ENCODE measurements at regions not wholly inside any gene's neighbourhood (a gene's known extent, or its start where the extent isn't known, plus 50 kb on each side); places are given as distances from the start of the nearest gene placed in this dataset.

DNA sequence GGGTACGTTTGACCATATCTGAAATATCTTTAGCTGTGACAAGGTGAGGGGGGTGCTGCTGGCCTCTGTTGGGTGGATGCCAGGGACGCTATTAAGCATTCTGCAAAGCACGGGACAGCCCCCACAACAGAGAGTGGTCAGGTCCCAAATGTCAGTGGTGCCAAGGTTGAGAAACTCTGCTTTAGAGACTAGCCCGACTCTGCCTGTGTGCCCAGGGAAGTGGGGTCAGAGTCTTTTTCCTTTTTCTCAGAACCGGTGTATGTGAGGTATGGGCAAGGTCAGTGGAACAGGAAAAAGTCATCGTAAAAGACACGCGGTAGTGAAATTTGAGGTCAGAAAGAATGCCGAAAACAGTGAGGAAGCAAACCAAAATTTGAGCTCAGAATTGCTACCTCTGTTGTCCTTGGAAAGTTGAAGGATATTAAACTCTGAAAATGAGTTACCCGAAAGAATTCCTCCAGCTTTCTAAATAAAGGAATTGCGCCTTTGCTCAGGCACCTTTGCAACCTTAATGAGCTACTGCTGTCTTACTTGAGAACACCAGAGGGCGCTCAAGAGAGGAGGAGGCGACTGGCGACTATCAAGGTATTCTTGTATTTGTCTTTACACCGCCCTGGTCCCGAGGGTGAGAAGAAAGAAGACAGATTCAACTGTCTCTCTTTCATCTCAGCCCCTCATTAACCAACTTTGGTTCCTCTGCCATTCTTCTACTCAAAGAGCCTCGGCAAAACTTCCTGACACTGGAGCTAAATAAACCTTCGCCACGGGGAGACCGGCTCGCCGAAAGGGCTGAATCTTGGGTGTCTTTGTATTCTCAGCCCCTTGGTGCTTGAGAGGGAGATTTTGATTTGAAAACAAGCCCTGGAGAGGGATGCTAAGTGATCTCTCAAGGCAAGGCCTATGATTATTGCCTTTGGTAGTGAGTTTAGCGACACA lies 85.4 kb upstream of the OLIG2 start:
- DNase-seq: peak; percentile 55

DNA sequence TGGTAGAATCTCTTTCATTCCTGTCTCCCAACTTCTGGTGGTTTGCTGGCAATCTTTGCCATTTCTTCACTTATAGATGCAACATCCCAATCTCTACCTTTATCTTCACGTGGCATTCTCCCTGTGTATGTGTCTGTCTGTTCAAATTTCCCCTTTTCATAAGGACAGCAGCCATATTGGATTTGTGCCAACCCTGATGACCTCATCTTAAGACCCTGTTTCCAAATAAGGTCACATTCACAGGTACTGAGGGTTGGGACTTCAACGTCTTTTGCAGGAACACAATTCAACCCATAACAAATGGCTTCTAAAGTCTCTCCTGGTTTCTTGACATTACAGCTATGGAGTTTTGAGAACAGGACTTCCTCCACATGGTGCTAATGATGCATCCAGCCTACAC lies 84.5 kb upstream of the OLIG2 start:
- DNase-seq: no peak

DNA sequence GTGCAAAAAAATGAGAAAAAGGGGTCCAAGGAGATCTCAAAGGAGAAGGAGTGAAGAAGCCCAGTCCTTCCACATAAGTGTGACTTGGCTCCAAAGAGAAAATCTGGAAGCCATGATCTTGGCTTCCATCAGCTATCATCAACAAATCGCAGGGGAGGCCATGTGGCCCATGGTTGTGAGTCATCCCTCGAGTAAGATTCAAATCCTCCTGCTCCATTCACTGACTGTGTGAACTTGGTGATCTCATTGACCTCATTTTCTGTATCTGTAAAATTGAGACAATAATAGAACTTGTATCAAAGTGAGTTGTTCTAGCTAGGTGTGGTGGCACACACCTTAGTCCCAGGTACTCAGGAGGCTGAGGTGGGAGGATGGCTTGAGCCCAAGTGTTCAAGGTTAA lies 79.1 kb upstream of the OLIG2 start:
- DNase-seq: no peak

DNA sequence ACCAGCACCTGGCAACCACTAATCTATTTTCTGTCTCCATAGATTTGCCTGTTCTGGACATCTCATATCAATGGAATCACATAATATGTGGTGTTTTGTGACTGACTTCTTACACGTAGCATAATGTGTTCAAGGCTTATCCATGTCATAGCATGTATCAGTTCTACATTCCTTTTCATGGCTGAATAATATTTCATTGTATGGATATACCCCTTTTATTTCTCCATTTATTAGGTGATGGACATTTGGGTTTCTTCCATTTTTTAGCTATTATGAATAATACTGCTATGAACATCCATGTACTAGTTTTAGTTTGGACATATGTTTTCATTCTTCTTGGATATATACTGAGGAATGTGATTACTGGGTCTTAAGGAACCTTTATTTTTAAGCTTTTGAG lies 78.0 kb upstream of the OLIG2 start:
- DNase-seq: no peak

DNA sequence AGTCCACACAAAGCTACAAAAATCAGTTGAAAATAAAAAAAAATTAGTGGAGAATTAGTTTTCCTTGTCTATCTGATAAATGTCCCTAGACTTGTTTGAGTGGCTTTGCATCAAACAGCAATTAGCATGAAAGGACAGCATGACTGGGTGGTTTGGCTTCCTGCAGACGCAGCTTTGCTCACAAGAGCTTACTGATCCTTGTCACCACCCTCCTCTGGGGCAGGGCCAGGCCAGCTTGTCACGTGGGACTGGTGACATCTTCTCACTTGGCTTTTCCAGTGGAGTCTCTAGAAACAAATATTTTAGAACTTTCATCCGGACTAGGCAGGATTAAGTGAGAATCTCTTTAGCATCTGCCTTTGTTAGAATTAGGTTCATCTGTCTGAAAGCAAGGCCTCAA lies 76.0 kb upstream of the OLIG2 start:
- no peak for DNase-seq

DNA sequence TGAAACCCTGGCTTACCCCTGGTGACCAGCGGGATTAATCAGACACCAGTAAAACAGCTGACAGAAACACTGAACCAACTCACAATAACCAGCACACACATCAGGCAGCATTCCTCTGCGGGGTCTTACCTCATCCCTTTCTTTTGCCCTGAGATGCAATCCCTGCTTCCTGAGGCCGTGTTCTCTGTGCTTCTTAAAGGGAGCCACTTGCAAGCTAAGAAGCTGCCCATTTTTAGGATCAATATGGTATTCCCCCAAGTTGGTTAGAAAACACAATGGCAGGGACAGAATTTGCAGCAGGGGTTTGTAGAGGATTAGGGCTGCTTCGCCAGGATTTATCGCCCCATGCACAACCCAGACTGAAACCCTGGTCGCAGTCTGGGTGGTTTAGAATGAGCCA lies 74.7 kb upstream of the OLIG2 start:
- DNase-seq: no peak

DNA sequence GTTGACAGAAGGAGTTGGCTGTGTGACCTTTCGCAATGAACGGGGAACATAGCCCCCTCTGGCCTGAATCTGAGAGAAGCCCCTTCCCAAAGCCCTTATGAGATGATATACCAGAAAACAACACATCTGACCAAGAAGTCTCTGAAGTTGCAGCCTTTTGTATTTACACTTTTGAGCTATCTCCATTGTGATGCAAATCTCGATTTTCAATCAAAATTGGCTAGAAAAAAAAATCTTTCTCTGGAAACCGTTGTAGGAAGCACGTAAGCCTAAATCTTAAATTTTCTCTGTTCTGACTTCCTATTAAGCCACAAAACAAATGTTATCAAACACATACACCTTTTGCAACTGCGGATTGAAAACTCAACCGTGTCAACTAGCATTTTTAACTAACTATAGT lies 71.4 kb upstream of the OLIG2 start:
- no peak for DNase-seq

DNA sequence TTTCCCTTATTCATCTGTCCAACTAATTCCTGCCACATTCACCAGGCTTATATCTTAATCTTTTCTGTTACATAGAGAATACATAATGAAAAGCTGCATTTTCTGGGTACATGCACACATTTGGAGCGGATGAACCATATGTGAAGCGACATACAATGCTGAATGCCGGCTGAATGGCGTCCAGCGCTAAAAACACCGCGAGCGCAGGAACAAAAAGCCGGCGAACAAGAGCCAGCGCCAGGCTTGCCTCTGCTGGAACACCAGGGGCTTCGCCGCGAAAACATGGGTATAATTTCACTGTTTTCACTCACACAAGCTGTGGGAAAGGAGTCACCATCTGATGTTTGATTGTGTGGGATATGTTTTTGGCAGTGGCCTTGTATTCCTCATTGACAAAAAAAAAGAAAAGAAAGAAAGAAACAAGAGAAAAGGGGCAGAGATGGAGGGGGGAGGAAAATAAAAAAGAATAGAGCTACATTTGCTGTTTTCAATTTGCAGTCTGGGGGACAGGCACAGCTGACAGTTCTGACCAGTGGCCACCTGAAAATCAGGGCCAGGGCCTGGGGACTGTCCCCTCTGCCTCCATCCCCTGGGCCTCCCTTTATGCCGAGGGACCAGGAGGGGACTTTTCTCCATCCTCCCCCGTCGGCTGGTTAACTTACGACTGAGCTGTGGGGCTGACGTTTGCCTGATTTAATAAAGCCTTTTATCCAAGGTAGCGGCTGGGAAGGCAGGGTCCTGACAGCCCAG lies 70.2 kb upstream of the OLIG2 start:
- DNase-seq: no peak

DNA sequence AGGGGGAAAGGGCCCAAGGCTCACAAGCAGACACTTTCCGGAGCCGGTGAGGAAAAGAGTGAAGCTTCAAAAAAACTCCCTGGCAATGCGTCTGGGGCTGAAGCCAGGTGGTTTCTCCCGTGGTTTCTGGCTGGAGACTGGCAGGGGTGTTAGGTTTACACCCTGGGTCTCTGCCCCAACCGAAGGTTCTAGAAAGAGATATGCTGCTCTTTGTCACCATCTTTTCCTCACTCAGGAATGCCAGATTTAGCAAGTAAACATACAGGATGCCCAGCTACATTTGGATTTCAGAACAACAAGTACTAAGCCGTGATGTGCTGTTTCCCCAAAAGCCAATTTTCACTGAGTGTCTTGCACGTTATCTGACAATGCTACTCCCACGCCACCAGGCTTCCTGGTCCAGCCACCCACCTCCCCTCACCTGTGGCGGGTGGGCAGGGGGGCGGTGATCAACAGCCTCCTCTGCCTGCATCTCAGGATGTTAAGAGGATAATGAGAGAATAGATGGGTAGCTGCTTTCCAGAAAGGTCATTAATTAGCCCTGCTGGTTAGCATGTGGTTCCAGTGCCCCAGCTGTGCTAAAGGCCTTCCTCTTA lies 69.6 kb upstream of the OLIG2 start:
- DNase-seq: no peak

DNA sequence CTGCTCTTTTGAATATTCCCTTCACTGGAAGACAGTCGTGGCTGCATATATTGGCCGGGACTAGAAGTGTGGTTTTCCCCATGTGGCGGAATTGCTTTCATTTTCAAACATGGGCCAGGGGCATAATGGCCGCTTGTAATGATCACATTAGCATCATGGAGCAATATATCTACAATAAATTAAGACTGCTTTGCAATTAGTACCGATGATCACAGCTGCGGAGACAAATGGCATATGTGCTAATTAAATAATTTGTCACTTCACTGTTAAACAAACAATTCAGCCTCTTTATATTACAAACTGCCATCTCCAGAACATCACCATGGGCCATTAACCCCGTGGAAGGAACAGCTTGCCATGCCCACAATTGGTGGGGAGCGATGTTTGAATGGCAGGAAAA lies 68.2 kb upstream of the OLIG2 start:
- no peak for DNase-seq

DNA sequence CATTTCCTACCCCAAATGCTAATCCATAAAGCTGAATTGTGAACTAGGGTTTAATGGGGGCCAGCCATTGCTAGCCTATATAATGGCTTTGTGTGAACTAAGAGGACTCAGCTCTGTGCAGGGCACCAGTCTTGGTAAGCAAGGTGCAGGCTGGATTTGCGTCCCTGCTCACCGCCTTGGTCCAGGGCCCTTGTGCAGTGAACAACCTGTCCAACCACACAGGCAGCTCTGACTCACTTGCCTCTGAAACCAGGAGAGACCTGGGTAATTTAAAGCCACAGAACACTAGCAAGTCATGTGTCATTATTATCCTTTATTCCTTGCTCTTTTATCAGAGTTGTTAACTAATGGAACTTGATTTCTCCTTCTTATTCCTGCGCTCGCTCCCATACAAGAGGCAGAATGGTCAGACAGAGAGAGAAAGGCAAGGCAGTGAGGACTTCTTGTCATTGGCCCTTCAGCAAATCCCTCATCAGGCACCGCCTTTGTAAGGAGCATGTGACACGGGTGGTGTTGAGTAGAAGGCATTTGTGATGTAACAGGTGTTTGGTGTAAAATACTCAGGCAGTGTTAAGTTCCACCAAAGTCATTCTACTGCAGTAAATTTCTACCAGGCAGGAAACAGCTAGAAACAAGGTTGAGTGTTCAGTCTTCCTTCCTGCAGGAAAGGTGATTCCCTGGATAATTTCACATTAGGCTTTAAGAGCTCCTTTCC lies 67.3 kb upstream of the OLIG2 start:
- no peak for DNase-seq

DNA sequence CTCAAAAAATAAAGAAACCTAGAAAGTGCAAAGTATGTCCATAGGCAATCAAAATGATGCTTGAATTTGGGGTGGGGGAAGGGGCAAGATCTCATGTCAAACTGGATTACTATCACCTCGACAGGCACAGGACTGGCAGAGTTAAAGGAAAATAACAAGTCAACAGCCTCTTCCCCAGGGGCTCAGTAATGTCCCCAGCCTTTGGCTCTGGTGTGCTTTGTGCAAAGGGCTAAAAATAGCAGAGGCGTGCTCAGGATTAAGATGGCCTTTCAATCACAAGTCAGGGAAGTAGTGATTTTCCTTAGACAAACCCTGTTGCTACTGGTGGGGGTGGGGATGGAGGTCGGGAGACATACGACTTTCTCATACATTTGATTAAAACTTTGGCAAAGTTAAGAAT lies 63.5 kb upstream of the OLIG2 start:
- no peak for DNase-seq

DNA sequence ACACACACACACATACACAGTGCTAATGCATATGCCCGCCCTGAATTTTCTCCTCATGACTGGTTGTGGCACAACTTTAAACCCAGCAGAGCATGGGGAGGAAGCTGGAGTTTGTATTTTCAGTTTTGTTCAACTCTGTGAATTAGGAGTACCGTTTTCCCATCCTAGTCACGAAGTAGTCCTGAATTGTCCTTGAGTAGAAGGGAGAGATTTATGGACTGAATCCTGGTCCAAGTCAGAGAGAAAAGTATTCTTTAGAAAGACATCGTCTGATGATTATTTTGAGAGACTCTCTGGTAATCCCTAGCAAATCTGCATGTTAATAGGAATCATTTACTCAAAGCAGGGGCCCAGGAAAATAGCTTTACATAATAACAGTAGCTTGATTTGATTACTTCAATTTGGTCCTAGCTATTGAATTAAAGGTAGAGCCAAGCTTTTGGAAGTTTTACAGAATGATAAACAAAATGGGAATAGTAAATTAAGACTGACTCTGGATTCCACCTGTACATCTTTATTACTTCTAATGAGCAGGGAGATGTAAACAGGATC lies 60.5 kb upstream of the OLIG2 start:
- no peak for DNase-seq

DNA sequence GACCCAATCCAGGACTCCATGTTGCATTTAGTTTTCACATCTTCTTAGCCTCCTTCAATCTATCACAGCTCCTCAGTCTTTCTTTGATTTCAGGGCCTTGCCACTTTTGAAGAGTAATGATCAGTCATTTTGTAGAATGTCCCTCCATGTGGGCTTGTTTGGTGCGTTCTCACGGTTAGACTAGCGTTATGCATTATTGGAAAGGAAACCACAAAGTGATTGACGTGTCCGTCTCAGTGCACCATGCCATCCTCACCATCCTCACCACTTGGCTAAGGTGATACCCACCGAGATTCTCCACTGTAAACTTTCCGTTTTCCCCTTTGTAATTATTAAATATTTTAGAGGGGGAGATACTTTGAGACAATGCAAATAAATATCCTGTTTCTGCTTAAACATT lies 59.6 kb upstream of the OLIG2 start:
- DNase-seq: no peak

DNA sequence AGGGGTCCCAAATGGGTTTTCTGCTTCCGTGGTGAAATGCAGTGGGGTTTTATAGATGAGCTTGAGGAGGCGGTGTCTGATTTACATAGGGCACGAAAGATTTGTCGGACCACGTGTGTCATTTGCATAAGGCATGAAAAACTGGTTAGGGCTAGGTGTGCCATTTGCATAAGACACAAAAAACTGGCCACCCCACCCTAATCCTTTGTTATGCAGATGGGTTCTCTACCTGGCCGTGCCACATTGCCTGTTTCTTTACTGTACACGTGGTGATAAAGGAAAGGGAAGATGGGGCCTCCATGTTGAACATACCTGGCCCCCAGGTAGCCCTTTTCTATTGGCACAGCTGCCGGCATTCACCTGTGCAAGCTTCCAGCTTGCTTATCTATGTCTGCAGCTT lies 57.6 kb upstream of the OLIG2 start:
- DNase-seq: peak; percentile 38

DNA sequence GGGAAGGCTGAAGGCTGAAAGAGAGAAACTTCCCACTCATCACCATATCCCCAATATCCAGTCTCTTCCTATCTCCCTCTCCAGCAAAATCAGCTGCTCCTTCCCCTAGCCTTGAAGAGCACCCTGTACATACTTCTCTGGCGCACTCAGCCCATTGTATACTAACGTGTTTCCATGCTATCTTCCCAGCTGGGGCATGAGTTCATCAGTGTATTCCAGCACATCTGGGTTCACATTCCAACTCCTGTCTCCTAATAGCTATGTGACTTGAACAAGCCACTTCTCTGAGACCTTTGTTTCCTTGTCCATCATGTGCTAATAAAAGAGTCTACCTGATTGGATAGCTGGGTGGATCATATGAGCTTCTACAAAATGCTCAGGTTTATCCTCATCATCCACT lies 51.1 kb upstream of the OLIG2 start:
- no peak for DNase-seq

DNA sequence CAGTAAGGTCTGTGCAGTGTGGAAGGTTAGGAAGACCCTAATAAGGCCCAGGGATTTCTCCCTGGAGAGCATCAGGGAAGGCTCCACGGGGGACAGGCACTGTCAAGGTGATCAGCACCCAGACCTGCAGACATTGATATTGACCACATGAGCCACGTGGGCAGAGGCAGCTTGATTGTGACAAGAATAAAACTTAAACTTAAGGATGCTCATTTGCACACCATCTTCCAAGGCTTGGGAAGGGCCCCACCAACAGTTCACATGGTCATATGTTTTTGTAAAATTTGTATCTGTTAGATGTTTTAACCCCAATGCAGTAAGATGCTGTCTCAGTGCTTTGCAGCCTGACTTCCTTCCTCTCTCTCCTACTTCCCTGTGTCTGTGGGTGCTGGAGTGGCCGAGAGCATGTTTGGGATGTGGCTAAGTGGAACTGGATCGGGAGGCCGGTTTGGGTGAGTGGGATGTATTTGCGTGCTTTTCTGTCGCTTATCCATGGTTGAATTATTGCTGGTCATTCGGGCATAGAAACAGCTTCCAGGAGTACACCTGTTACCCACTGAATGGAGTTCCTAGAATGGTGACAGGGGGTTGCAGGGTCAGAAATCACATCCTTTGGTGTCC lies 49.8 kb upstream of the OLIG2 start:
- DNase-seq: no peak

All from NCI-H345 (cell line).